Endothelial cell of umbilical vein (primary cell): ENCODE measurements at regions not wholly inside any gene's neighbourhood (a gene's known extent, or its start where the extent isn't known, plus 50 kb on each side); places are given as distances from the start of the nearest gene placed in this dataset.

Source experiments
- BruUV-seq: library from RNA; stranded (reverse); fragments of 400-500 nt; replicated peaks from 2 replicates; lab custom pipeline; 2021; lab: Mats Ljungman, UMichigan
- CTCF ChIA-PET: fragments of 300-600, 350-600 bp; sonication (Branson Sonifier 250); formaldehyde crosslinking; loops from one replicate; lab custom pipeline; 2021; ENCODE audit warnings: antibody characterized with exemption, inconsistent platforms; lab: Charles Lee
- POLR2A ChIA-PET: fragments of 300-600, 350-600 bp; sonication (Branson Sonifier 250); formaldehyde crosslinking; loops from one replicate; lab custom pipeline; 2021; ENCODE audit warnings: antibody characterized with exemption, inconsistent platforms; lab: Charles Lee
- DNase-seq: peaks from one replicate; pipeline ENCODE4 v3.0.0-alpha.2; 2011; ENCODE audit warnings: low read depth, low spot score
- FAIRE-seq: peaks from 2 replicates; lab custom pipeline; 2011; peaks lifted over from hg19 to GRCh38; lab: Jason Lieb, UNC
- H2AFZ ChIP-seq: 2 replicates; pipeline ENCODE4 v1.6.0; 2012; ENCODE audit warnings: low read depth, low read length, control low read depth, inconsistent platforms
- H3K27ac ChIP-seq: 2 replicates; pipeline ENCODE4 v1.5.1; 2011; ENCODE audit warnings: low read depth, mild to moderate bottlenecking, control low read depth, low read length, moderate library complexity; ENCODE audit not compliant: insufficient read depth
- H3K27me3 ChIP-seq, 2 experiments: 2 replicates each; pipeline versions ENCODE4 v1.6.0 to v1.6.1; 2011; ENCODE audit warnings: low read length in 2 of 2, mixed read lengths in 1 of 2; ENCODE audit not compliant: control insufficient read depth in 2 of 2, insufficient read depth in 2 of 2
- H3K36me3 ChIP-seq, 2 experiments: 2 replicates in 1 of 2; 3 replicates in 1 of 2; pipeline ENCODE4 v1.5.1; 2011; ENCODE audit warnings: low read length in 2 of 2, mild to moderate bottlenecking in 1 of 2, moderate library complexity in 1 of 2; ENCODE audit not compliant: control insufficient read depth in 2 of 2, insufficient read depth in 2 of 2; ENCODE audit errors: extremely low read depth in 1 of 2
- H3K4me1 ChIP-seq: 3 replicates; pipeline ENCODE4 v1.5.1; 2011; ENCODE audit warnings: mild to moderate bottlenecking, low read length; ENCODE audit not compliant: control insufficient read depth, insufficient read depth; ENCODE audit errors: extremely low read depth
- H3K4me2 ChIP-seq: 2 replicates; pipeline ENCODE4 v1.6.1; 2011; ENCODE audit warnings: low read length, control low read depth, mixed read lengths; ENCODE audit not compliant: insufficient read depth
- H3K4me3 ChIP-seq, 3 experiments: fragments of 200-600 bp in 1 of 3; sonication (generic), shearing (Covaris generic) in 1 of 3; replicated peaks in 1 of 3; 2 replicates each; pipeline ENCODE4 v1.5.1; 2011 to 2016; ENCODE audit warnings: control low read depth in 3 of 3, low read length in 3 of 3, mild to moderate bottlenecking in 2 of 3, inconsistent platforms in 1 of 3, low read depth in 1 of 3, moderate library complexity in 1 of 3; ENCODE audit not compliant: insufficient read depth in 1 of 3
- H3K79me2 ChIP-seq: 2 replicates; pipeline ENCODE4 v1.6.0; 2012; ENCODE audit warnings: low read length, inconsistent platforms; ENCODE audit not compliant: control insufficient read depth, insufficient read depth
- H3K9ac ChIP-seq: replicated peaks from 2 replicates; pipeline ENCODE3; 2011; ENCODE audit warnings: low read length, control low read depth; ENCODE audit not compliant: insufficient read depth; ENCODE audit errors: extremely low read depth
- H3K9me1 ChIP-seq: replicated peaks from 3 replicates; pipeline ENCODE4 v1.6.0; 2011; ENCODE audit warnings: mild to moderate bottlenecking, low read length; ENCODE audit not compliant: control insufficient read depth, insufficient read depth; ENCODE audit errors: extremely low read depth
- H3K9me3 ChIP-seq: replicated peaks from 2 replicates; pipeline ENCODE4 v1.5.1; 2012; ENCODE audit warnings: low read length, inconsistent platforms; ENCODE audit not compliant: control insufficient read depth, insufficient read depth
- H4K20me1 ChIP-seq: replicated peaks from 2 replicates; pipeline ENCODE3; 2011; ENCODE audit warnings: mild to moderate bottlenecking, low read length; ENCODE audit not compliant: control insufficient read depth, insufficient read depth; ENCODE audit errors: extremely low read depth
- CTCF ChIP-seq, 2 donors: IDR thresholded peaks; 1 replicate in 1 of 2; 2 replicates in 1 of 2; pipeline ENCODE4 v1.5.1; 2011; ENCODE audit warnings: low read length in 2 of 2, mild to moderate bottlenecking in 2 of 2, moderate library complexity in 2 of 2, control low read depth in 1 of 2, inconsistent platforms in 1 of 2, low read depth in 1 of 2; ENCODE audit not compliant: insufficient read depth in 1 of 2; ENCODE audit errors: extremely low read depth in 1 of 2
- EZH2 ChIP-seq: IDR thresholded peaks from 2 replicates; pipeline ENCODE4 v1.6.1; 2012; ENCODE audit warnings: borderline replicate concordance, low read depth, mild to moderate bottlenecking, moderate library complexity, low read length, inconsistent platforms; ENCODE audit not compliant: severe bottlenecking
- FOS ChIP-seq: IDR thresholded peaks from 2 replicates; pipeline ENCODE4 v1.6.1; 2011; ENCODE audit warnings: mild to moderate bottlenecking, low read length, moderate library complexity, borderline replicate concordance; ENCODE audit not compliant: insufficient read depth
- GATA2 ChIP-seq: IDR thresholded peaks from 2 replicates; pipeline ENCODE4 v1.7.0; 2011; ENCODE audit warnings: low read depth, mild to moderate bottlenecking, moderate library complexity, mixed read lengths, low read length; ENCODE audit not compliant: insufficient read length, insufficient read depth
- JUN ChIP-seq: IDR thresholded peaks from 2 replicates; pipeline ENCODE4 v1.6.1; 2011; ENCODE audit warnings: borderline replicate concordance, low read depth; ENCODE audit not compliant: insufficient read length, insufficient read depth
- MAX ChIP-seq: IDR thresholded peaks from 2 replicates; pipeline ENCODE4 v1.6.1; 2011; ENCODE audit not compliant: insufficient read depth, insufficient read length
- MYC ChIP-seq: IDR thresholded peaks from one replicate; pipeline ENCODE4 v1.6.1; 2011; ENCODE audit warnings: mild to moderate bottlenecking, low read depth, low read length
- POLR2A ChIP-seq: IDR thresholded peaks from 2 replicates; pipeline ENCODE4 v1.6.1; 2012; ENCODE audit warnings: low read depth, mild to moderate bottlenecking, control low read depth, low read length
- POLR2AphosphoS5 ChIP-seq: IDR thresholded peaks from 2 replicates; pipeline ENCODE4 v1.6.1; 2012; ENCODE audit warnings: low read depth, mild to moderate bottlenecking, control low read depth, low read length, moderate library complexity; ENCODE audit not compliant: insufficient read depth
- dilution Hi-C: fragments of 300-500 bp; cut with MboI; formaldehyde crosslinking; loops from one replicate; pipeline ENCODE4 v1.15.0; 2019; ENCODE audit warnings: low sequenced_read_pairs; ENCODE audit not compliant: extremely low pct_ligation_motif_present
- intact Hi-C: fragments of 100-400 bp; cut with micrococcal nuclease; formaldehyde crosslinking; loops from one replicate; pipeline ENCODE4 v1.10.0; 2022

GRCh38 chr5:158609333-158610050 lies 490.2 kb downstream of the EBF1 start:
- Histone ChIP-seq H3K4me3 (no peak overlapping the region), H3K9me3 (no peaks in the 10 kb centered on the region), H3K27ac (no peak overlapping the region), H3K9me1 (no peaks in the 10 kb centered on the region), H3K4me2 (no peak overlapping the region), H3K9ac (no peak overlapping the region), H3K27me3 (no peaks in the 10 kb centered on the region), H3K36me3 (no peaks in the 10 kb centered on the region), H4K20me1 (no peaks in the 10 kb centered on the region), H2AFZ (no peak overlapping the region), H3K4me1 (no peaks in the 10 kb centered on the region), H3K79me2 (no peaks in the 10 kb centered on the region)
- CTCF ChIA-PET, result no interaction called here
- TF ChIP-seq FOS, result no peak
- TF ChIP-seq MYC, result no peak
- no peak for TF ChIP-seq POLR2A
- TF ChIP-seq EZH2, result no peak
- no peak for TF ChIP-seq JUN
- no peak for TF ChIP-seq CTCF (IDR thresholded peaks at IDR 0.05; ENCODE audit: extremely low read depth in 1 of 2, insufficient read depth in 1 of 2, low read depth in 1 of 2, low read length in 2 of 2)
- TF ChIP-seq POLR2AphosphoS5, result no peak
- TF ChIP-seq MAX, result no peak
- no peak for TF ChIP-seq GATA2
- no TSS peak for BruUV-seq
- intact Hi-C loops, result no loop called here
- no peak for DNase-seq
- POLR2A ChIA-PET, result no interaction called here
- no peak for FAIRE-seq
- dilution Hi-C loops, result no loop called here
